Erythroblast (primary cell): ENCODE measurements at regions not wholly inside any gene's neighbourhood (a gene's known extent, or its start where the extent isn't known, plus 50 kb on each side); places are given as distances from the start of the nearest gene placed in this dataset.

Experiments used
- DNase-seq, 2 experiments: peaks; one replicate each; lab custom pipeline; 2025; lab: John Stamatoyannopoulos, UW
- GATA1 ChIP-seq: IDR thresholded peaks from 2 replicates; pipeline ENCODE4 v1.6.1; 2011; ENCODE audit warnings: low read depth, mild to moderate bottlenecking, control low read depth, low read length, moderate library complexity
- POLR2A ChIP-seq: IDR thresholded peaks from 2 replicates; pipeline ENCODE4 v1.6.1; 2011; ENCODE audit warnings: mild to moderate bottlenecking, low read length

GRCh38 chr6:23388086-23388783 lies 737.8 kb upstream of the NRSN1 start:
- DNase-seq: no peak
- TF ChIP-seq POLR2A (no peak), GATA1 (no peak)

DNA sequence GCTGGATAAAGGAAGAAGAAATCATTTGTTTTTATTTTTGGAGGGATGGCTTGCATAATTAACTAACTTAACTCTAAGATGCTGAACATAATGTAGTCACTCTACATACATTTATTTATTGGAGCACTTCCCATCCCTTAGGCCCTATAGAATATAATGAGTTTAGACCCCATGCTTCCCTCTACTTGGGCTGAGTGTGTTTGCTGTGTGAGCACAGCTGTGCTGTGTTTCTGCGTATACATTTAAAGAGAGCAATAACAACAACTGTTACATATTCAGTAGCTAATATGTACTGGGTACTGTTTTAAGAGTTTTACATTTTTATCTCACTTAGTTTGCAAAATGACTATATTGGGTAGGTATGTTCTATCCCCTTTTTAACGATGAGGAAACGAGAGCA lies 736.6 kb upstream of the NRSN1 start:
- DNase-seq: no peak
- TF ChIP-seq GATA1: no peak
- TF ChIP-seq POLR2A: no peak

- TF ChIP-seq POLR2A (no peak), GATA1 (no peak)
- no peak for DNase-seq
Measured at GRCh38 chr6:23390221-23390620, 735.8 kb upstream of the NRSN1 start.

DNA sequence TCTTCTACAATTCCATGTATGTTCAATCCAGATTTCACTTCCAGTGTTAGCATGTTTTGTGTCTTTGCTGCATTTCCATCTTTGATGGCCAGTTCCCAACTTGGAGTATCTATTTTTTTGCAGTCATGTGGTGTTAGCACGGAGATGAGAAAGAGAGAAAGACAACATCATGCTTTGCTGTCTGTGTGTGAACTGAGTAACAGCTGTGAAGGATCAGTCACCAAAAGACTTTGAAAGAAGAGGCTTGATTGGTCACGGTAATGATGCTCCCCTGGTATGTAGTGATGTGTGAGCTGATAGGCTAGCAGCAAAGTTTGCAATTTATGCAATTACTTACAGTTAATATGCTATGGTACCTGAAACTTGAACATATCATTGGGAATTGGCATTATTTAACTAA lies 731.3 kb upstream of the NRSN1 start:
- TF ChIP-seq POLR2A: no peak
- no peak for TF ChIP-seq GATA1
- no peak for DNase-seq

- DNase-seq: no peak
- TF ChIP-seq POLR2A (no peak), GATA1 (no peak)
Measured at GRCh38 chr6:23395381-23395780, 730.6 kb upstream of the NRSN1 start.

DNA sequence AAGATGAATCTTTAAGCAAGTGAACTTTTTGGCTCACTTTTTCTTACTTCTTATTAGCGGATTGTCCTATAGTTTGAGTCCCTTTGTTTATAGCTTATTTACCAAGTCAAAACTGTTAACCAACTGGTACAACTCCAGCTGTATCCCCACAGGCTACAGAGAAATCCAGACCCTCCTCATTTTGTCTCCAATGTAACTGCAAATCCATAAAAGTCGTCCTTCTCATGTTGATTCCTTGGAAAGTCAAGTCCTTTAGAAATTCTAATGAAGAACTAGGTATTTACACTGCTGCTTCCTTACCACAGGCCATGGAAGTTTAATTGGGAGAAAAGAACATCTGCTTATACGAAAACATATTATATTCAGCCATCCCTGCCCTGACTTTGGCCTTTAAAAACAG lies 729.1 kb upstream of the NRSN1 start:
- TF ChIP-seq GATA1 (no peak), POLR2A (no peak)
- no peak for DNase-seq

DNA sequence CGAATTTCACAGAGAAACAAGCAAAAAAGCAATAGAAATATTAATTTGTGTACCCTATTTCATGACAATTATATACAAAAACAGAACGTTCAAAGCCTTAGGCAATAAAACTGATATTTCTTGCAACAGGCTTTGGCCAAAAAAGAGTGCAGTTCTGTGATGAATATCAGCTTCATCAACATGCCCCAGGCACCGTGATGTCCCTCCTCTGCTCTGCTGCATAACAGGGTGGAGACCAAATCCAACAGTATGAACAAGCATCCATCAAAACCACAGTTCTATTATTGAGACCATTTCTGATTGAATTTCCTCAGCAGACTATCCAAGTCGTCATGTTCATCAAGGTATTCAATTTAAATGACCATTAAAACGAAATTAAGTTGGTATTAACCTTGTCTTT lies 722.6 kb upstream of the NRSN1 start:
- DNase-seq: no peak
- no peak for TF ChIP-seq GATA1
- TF ChIP-seq POLR2A: no peak

DNA sequence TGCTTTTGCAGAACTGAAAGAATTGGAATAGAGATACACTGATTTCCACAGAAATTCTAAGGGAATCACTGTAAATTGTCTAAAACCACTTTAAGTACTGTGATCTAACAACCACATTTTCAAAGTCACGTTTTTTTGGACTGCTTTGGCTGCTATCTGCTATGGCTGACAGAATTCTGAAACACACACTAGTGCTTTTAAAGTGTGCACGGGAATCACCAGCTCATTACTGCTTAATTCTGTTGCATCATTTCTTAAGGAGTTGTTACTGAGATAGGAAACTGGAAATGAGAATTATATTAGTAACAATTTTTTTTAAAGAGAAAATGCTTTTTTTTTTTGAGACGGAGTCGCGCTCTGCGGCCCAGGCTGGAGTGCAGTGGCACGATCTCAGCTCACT lies 716.5 kb upstream of the NRSN1 start:
- DNase-seq: no peak
- TF ChIP-seq POLR2A (no peak), GATA1 (no peak)

- TF ChIP-seq GATA1 (no peak), POLR2A (no peak)
- DNase-seq: no peak
Measured at GRCh38 chr6:23410439-23410838, 715.6 kb upstream of the NRSN1 start.

- DNase-seq: no peak
- TF ChIP-seq POLR2A (no peak), GATA1 (no peak)
Measured at GRCh38 chr6:23412770-23413169, 713.2 kb upstream of the NRSN1 start.

GRCh38 chr6:23413327-23414050 lies 712.5 kb upstream of the NRSN1 start:
- no peak for DNase-seq
- TF ChIP-seq POLR2A (no peak), GATA1 (no peak)

GRCh38 chr6:23414051-23414445 lies 712.0 kb upstream of the NRSN1 start:
- TF ChIP-seq GATA1 (no peak), POLR2A (no peak)
- no peak for DNase-seq

DNA sequence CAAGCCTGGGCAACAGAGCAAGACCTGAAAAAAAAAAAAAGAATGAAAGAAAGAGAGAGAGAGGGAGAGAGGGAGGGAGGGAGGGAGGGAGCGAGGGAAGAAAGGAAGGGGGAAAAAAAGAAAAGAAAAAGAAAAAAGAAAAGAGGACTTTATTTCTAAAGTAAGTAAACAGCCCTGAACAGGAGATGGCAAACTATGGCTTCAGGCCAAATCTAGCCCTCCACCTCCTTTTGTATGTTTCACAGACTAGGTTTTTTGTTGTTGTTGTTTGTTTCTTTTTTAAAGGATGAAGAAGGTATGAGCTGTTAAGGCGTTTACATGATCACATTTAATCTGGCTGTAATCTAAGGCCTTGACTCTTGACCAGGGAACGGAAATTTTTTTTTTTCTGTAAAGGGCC lies 711.1 kb upstream of the NRSN1 start:
- TF ChIP-seq GATA1: no peak
- no peak for TF ChIP-seq POLR2A

GRCh38 chr6:23415819-23416427 lies 710.1 kb upstream of the NRSN1 start:
- TF ChIP-seq POLR2A: no peak
- no peak for TF ChIP-seq GATA1
- no peak for DNase-seq

More for the DNA sequence above, 711.1 kb upstream of the NRSN1 start:
- no peak for DNase-seq

DNA sequence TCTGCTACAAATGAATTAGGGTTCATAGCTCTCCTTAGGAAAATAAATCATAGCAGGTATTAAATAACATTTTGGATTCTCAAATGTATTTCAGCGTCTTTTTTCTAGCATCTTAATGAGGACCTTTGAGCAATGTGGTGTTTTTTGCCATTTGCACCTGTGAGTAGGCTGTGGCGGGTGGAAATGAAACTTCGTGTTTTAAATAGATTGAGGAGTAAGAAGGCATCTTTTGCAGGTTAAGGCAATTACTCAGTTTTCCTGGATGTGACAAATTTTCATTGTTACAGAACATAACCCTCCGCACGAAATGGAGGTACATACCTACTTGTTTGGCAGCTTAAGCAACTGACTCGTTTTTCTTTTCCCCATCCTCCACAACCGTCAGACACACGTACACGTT lies 708.9 kb upstream of the NRSN1 start:
- no peak for DNase-seq
- TF ChIP-seq GATA1 (no peak), POLR2A (no peak)
